Hepatic stellate cell (primary cell): ENCODE measurements at regions not wholly inside any gene's neighbourhood (a gene's known extent, or its start where the extent isn't known, plus 50 kb on each side); places are given as distances from the start of the nearest gene placed in this dataset.

Experiments
- DNase-seq: peaks from one replicate; pipeline ENCODE4 v3.0.0; 2011; ENCODE audit warnings: low spot score

DNA sequence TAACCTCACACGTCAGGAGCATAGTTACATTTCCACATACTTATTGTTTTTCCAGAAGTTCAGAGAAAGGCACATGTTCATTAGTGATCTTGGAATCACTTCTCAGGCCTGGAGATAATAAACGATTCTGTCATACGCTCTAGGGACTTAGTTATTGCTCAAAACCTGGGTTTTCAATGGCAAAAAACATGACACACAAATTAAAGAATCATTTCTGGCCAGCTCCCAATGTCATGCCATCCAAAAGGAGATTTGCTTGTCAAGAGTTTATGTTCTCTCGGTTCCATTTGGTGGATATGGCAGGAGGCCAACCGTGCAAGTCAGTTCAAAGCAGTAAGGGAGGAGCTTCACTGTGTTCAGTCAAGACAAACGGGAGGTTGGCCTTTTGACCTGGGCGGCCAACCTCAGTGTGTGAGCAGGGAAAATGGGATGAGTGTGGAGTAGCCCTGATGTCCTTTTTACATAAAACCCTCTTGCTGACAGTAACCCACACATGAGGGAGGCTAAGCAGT lies 123.4 kb downstream of the NXNL2 start:
- no peak for DNase-seq

DNA sequence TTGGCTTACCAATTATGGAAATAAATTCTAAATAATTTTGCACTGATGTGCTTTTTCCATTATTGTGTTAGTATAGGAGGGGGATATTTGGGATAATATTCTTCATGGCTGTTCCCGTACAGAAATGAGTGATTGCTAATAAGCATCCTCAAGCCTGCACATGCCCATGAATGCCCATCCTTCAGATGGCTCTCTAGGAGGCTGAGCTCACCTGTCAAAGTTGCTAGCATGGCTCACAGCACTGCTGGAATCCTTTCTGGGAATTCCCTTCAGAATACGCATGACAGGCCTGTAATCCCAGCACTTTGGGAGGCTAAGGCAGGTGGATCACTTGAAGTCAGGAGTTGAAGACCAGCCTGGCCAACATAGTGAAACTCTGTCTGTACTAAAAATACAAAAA lies 124.1 kb downstream of the NXNL2 start:
- DNase-seq = no peak

DNA sequence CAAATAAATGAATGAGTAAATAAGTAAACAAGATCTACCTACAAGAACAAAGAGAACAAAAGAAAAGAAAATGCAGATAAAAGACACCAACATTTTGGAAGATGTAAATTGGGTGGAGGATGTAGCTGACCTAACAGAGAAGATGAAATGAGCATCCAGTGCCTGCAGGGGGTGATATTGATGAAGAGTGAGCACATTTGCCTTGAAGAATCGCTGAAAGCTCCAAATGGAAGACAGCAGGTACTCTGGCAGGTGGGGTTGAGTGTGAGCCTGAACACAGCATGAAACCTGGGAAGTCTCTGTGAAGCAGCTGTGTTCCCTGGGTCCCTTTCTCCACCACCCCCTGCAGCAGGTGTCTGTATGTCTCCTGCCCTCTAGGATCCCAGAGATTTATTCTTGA lies 125.6 kb downstream of the NXNL2 start:
- no peak for DNase-seq

DNA sequence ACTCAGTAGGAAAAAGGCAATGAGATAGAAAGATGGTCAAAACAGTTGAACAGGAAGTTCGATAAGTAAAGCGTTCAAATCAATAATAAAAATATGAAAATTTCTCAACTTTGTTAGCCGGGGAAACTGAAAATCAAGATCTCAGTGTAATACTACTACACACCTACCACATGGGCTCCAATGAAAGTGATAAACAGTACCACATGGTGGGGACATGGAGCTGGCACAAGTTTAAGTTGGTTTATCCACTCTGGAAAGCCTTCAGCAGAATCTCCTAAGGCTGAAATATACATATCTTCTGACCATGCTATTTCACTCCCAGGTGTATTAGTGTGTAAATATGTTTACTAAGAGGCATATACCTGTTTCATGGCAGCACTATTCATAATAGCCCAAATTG lies 126.8 kb downstream of the NXNL2 start:
- no peak for DNase-seq

DNA sequence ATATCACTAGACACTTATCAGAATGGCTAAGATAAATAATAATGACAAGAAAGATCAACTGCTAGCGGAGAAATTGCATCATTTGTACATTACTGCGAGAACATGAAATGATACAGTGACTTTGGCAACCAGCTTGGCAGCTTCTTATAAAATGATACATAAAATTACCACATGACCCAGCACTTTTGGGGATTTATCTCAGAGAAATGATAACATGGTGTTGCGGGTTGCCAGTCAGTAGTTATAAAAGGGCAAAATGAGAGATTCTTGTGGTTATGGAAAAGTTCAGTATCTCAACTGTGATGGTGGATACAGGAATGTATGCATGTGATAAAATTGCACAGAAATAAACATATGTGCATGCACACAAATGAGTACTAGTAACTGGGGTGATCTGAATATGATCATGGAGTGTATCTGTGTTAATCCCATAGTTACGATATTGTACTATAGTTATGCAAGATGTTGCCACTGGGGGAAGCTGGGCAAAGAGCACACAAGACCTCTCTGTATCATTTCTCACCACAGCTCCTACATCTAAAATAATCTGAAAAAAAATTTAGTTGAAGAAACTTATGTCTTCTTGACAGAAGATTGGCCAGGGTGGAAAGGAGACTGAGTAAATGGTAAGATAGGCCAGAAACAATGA lies 128.9 kb downstream of the NXNL2 start:
- no peak for DNase-seq

DNA sequence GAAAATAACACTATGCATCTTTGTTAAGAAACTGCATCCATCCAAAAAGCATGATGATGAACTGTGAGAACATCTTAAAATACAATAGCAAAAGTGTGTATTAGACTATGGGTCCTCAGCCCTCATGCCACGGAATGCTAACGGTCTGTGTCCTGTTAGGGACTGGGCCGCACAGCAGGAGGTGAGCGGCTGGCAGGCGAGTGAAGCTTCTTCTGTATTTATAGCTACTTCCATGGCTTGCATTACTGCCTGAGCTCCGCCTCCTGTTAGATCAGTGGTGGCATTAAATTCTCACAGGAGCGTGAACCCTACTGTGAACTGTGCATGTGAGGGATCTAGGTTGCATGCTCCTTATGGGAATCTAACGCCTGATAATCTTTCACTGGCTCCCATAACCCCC lies 129.8 kb downstream of the NXNL2 start:
- DNase-seq = no peak

DNA sequence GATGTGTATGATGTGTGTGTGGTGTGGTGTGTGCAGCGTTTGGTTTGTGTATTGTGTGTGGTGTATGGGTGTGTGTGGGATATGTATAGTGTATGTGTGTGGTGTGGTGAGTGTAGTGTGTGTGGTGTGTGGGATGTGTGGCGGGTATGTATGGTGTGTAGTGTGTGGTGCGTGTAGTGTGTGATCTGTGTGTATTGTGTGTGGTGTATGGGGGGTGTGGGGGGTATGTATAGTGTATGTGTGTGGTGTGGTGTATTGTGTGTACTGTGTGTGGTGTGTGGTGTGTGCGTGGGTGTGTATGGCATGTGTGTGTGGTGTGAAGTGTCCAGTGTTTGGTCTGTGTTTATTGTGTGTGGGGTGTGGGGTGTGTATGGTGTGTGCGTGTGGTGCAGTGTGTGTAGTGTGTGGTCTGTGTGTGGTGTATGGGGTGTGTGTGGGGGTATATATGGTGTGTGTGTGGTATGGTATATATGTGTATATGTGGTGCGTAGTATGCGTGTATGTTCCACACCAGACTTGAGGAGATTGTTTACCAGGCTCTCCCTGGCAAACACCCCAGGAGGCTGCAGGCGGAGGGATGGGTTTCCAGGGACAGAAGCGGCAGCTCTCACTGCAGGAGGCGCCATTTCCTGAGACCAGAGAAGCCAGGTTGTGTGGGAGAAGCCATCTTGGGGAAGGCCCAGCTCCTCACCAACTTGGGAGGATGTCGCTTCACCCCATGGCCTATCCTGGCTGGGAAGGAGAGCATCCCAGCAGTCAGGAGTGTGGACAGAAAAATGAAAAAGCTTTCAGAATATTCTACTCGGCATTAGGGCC lies 138.1 kb downstream of the NXNL2 start:
- DNase-seq = no peak

DNA sequence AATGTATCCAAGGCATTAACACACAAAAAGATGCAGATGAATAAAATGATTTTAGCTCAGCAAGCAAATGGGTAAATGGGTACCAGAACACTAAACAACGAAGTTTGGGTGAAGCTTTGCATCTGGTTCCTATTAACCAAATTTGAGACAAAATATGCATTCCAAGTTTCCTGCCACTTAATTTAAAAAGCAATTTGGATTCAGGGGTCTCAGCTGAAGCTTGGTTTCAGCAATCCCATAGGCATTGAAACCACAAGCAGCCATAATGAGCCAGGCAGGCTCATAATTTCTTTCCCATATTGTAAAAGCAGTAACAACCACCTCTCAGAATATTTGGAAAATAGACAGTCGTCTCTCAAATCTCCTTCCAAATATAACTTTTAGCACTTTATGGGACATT lies 138.9 kb downstream of the NXNL2 start:
- no peak for DNase-seq

DNA sequence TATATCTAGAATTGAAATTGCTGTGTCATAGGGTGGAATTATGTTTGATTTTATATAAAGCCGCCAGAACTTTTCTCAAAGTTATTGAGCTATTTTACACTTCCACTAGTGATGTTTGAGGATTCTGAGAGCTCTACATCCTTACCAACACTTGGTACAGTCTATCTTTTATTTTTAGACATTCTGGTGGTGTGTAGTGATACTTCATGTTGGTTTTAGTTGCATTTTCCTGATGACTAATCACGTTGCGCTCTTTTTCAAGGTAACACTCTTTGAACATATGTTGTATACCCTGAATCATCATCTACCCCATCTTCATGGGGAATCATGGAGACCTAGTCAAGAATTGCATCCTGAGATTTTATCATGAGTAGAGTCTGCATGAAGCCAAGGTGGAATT lies 141.7 kb downstream of the NXNL2 start:
- DNase-seq = no peak

DNA sequence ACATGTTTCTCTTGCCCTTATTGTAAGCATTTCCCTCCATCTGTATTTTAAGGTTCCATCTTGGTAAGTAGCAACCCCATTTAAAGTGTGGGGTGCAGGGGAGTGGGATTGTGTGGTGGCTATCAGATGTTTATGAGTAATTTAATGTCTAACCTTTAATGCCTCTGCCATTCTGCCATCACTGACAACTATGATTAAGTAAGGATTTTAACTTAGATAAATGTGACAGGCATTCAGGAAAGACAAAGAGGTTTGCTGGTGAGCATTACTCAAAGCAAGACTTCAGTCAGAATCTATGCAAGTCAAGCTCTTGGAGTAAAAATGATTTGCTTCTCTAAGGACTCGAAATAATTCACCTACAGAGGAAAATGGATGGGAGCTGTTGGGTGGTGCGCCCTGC lies 143.0 kb downstream of the NXNL2 start:
- no peak for DNase-seq

DNA sequence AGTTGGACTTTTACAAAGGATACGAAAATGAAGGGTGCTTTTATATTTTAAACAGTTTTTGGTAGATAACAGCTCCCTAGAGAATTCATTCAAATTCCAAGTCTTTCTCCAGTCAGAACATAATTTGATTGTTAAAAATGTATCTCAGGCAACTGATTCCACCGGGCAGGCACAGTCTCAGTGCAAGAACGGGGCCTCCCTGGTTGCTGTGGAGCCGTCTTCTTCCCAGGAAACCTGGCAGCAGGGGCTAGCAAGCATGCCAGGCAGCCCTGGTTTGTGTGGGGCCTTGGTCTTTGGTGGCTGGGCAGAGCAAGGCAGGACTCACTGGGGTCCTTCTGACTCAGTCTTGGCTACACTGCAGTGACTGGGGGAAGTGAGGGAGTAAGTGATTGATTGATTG lies 143.5 kb downstream of the NXNL2 start:
- no peak for DNase-seq

DNA sequence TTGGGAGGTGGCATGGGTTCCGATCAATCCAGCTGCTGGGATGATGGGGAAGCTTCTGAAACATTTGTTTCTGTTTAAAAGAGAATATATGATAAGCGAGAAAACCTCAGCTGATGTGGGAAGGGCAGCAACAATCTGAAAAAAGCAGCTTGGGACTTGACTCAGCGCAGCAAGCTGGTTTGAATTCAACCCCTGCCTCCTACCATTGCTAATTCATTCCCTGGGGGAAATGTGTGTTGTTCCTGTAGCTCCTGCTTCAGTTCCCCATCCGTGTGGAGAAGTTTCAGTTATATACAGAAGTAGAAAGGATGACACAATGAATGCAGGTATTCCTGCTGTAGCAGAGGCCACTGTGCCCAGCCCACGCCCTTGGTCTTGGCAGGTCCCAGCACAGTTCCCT lies 145.1 kb downstream of the NXNL2 start:
- no peak for DNase-seq

DNA sequence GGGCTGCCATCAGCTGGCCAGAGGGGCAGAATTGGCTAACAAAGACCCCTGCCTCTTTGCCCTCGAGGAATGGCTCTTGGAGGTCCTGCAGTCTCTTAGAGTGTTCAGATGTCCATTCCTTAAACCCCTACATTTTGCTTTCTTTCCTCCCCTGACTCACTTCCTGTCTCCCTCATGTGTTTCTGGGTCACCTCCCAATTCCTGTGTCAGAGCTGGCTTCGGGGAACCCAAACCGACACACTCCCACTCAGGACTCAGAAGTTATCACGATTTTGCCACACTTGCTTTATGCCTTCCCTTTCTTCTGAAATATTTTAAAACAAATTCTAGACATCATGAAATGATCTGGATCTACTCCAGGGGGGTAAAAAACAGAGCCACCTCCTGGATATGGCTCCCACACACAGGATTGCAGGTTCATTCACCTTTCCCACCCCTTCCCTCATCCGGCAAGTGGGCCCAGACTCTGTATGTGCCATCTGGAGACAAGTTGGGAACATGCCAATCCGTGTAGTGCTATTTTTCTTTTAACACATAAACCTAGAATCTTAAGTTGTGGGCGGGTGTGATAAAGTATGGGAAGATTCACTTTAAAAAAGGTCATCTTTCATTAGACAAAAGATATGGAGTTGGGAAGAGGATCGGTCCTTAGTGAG lies 145.7 kb downstream of the NXNL2 start:
- no peak for DNase-seq

DNA sequence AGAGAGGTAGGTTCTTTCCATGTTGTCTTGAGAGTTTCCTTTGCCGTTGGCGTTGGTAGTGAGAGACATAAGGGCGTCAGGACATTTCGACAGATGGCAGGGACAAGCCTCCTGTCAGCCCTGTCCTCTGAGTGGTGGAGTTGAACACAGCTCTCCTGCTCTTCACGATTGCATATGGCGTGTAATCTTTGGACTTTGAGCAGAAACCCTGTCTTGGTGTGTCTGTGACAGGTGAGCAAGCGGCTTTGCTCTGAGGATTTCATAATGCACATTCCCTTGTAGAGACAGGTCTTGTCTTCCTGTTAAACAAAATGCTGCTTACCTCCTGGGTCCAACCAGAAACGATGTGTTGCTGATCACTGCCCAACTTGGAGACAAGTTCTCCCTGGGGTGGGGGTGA lies 146.5 kb downstream of the NXNL2 start:
- no peak for DNase-seq

DNA sequence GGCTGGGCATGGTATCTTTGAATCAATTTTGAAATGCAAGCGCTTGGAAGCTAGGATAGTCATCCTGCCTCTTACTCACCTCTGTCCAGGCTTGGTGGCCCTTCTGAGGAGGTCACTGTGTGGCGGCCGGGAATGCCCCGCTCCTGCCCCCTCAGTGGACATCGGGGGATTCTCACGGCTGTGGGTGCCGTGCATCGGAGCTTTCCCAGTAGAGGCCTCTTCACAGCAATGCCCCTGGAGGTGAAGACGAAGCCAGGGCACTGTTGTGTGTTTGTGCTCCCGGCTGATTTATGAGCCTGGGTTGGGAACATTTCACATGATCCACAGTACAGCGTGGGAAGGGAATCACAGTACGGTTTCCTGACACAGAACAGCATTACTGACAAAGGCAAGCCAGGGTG lies 147.5 kb downstream of the NXNL2 start:
- DNase-seq = peak; percentile 16

DNA sequence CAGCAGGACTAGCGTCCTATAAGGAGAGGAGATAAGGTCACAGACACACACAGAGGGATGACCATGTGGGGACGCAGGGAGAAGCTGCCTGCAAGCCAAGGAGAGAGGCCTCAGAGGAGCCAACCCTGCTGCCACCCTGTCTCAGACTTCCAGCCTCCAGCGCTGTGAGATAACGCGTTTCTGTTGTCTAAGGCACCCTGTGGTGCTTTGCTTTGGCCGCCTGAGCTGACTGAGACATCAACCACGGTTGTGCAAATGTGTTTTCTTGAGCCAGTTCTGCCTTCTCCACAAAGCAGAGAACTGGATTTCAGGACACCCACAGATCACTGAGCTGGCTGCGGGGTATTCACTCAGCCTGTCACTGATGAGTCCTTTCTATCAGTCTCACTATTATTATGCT lies 149.1 kb downstream of the NXNL2 start:
- DNase-seq = no peak

DNA sequence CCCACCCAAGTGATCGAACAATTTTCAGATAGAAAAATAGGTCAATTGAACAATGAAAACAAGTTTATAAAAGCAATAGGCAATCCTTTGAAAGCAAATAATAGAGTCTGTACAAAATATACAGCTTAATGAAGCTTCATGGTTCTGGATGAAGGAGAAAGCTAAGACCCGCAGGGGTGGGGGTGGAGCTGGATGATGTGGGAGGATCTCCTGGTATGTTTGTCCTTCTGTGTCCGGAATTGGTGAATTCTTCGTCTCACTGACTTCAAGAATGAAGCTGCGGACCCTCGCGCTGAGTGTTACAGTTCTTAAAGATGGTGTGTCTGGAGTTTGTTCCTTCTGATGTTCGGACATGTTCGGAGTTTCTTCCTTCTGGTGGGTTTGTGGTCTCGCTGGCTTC lies 149.9 kb downstream of the NXNL2 start:
- no peak for DNase-seq

DNA sequence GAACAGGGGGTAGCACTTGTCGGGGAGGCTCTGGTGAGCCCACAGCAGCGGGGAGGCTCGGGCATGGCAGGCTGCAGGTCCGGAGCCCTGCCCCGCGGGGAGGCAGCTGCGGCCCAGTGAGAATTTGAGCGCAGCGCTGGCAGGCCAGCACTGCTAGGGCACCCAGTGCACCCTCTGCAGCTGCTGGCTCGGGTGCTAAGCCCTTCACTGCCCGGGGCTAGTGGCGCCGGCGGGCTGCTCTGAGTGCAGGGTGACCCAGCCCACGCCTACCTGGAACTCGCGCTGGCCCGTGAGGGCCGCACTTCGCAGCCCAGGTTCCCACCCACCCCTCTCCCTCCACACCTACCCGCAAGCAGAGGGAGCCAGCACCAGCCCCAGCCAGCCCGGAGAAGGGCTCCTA lies 151.0 kb downstream of the NXNL2 start:
- no peak for DNase-seq

DNA sequence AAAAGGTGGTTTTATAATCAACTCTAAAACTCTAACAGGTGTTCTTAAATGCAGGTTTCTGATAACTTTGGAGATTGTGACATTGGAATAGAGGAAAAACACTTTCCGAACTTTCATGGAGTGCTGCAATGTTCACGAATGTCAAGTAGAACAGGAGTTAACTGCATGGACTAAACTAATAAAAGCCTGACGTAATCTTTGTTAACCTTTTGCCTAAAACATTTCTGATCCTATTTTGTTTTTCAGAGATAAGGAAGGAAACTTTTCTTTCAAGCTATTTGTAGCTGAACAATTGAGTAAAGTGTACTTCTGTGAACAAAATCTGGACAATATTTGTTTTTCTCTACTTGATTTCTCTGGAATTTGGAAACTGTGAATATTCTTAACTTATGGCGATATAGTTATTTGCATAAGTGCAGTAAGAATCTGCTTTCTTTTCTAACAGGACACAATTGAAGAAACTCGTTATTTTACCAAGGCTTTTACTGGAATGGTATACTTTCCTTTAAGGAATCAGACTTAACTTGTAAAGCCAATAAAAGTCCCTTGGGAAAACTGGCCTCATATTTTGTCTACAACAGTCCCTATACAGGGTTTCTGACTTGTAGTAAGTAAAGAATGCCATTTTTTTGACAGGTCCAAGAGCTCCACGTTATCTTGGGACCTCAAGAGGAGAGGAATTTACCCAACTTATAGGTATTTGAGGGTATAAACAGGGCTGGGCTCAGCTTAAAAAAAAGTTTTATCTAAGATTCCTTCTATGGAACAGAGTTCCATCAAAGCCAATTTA lies 154.7 kb downstream of the NXNL2 start:
- no peak for DNase-seq

DNA sequence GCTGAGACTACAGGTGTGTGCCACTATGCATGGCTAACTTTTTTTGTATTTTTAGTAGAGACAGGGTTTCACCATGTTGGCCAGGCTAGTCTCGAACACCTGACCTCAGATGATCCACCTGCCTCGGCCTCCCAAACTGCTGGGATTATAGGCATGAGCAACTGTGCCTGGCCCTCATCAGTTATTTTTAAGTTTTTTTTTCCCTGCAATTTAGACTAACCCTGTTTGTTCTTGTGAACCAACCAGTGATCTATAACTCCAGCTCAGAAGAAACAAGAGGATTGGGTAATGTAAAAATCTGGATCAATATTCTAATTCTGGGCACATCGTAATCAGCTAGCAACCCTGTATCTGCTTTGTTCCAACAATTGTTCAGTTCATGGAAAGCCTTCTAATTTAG lies 155.7 kb downstream of the NXNL2 start:
- DNase-seq = no peak

DNA sequence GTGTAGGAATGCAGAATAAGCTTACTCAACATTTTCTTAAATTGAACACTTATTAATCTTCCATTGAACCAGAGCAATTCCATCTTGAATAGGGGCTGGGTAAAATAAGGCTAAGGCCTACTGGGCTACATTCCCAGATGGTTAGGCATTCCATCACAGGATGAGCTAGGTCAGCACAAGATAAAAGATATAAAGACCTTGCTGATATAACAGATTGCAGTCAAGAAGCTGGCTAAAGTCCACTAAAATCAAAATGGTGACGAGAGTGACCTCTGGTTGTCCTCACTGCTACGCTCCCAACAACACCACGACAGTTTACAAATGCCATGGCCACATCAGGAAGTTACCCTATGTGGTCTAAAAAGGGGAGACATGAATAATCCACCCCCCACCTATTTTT lies 156.1 kb downstream of the NXNL2 start:
- no peak for DNase-seq

DNA sequence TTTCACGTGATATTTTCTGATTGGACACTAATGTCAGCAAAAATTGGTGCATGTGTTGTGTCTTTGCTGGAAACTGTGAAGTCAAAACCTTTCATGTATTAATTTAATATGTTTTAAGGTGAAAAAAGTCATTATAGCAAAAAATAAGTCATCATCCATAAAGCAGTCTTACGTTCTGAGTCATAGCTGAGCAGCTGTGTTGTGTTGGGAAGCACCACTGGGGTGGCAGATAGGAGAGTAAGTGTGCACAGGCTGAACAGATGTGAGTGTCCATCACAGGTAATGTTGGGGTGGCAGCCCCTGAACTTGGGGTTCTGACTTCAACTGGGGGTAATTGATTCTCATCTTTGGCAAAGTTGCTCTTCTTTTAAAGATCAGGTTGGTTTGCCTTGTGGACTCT lies 156.8 kb downstream of the NXNL2 start:
- no peak for DNase-seq
